HFFc6 (cell line): ENCODE measurements at regions not wholly inside any gene's neighbourhood (a gene's known extent, or its start where the extent isn't known, plus 50 kb on each side); places are given as distances from the start of the nearest gene placed in this dataset.

Experiments
- DNase-seq: peaks from one replicate; pipeline ENCODE4 v3.0.0-alpha.2; 2018
- H3K27ac Mint-ChIP-seq: 2 replicates; pipeline ENCODE4 v1.8.0; 2020; ENCODE audit warnings: mild to moderate bottlenecking, mixed read lengths
- H3K27me3 Mint-ChIP-seq: 2 replicates; pipeline ENCODE4 v1.8.0; 2021; ENCODE audit warnings: mild to moderate bottlenecking, moderate library complexity, mixed read lengths; ENCODE audit not compliant: insufficient read depth
- H3K36me3 Mint-ChIP-seq: 2 replicates; pipeline ENCODE4 v1.8.0; 2021; ENCODE audit warnings: low read depth, mixed read lengths
- H3K4me1 Mint-ChIP-seq: 2 replicates; pipeline ENCODE4 v1.8.0; 2020; ENCODE audit warnings: low read depth, mixed read lengths
- H3K4me3 Mint-ChIP-seq: 2 replicates; pipeline ENCODE4 v1.8.0; 2020; ENCODE audit warnings: mild to moderate bottlenecking, moderate library complexity, mixed read lengths
- H3K9me3 Mint-ChIP-seq: 2 replicates; pipeline ENCODE4 v1.8.0; 2020; ENCODE audit warnings: mild to moderate bottlenecking, mixed read lengths
- TF ChIP-seq, protein P1 (sequence below): fragments of 200-600 bp; sonication (generic); IDR thresholded peaks from 2 replicates; pipeline ENCODE4 v1.5.0; 2021; ENCODE audit warnings: antibody characterized with exemption, mild to moderate bottlenecking

DNA sequence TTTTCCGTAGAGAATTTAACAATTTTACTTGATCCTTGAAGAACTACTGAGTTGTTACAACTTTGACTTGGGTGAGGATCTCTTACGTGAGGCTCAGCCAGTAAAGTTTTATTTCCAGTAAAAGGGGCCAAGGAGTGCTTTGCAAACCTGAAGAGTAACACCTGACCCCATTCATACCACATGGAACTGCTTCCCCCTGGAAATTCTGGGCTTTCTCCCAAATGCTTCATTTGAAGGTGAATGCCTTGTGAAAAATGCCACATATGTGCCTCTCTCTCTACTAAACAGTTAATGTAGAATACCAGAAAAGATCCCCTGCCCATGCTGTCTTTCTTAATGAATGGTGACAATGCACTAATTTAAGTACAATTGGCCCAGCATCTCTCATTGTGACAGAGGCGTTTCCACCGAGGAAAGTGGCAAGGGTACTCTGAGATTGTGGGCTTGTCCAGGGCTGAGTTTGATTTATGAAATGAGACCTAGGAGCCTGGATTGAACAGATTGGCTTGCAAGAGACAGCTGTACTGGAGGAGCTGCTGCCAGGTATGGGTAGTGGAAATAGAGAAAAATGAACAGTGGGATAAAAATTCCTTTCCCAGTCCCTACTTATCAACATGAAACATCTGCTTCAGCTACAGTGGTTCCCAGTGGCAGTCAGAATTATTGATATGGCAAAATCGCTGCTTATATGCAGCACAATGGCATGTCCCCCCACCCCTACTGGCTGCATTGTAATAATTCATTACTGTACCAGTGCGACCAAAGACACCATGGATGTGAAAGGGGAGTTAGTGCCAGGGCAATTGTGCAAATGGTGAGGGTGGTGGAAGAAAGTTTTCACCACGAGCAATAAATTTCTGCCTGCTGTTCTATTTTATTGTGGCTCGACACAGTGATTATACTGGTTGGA is 843.7 kb upstream of the WWC1 start:
- H3K9me3 Mint-ChIP-seq = no peaks in the 10 kb centered on the region
- H3K27me3 Mint-ChIP-seq = peaks cover 1% of the 10 kb centered on the region
- no peak overlapping the region for H3K27ac Mint-ChIP-seq
- no peak for DNase-seq
- no peak overlapping the region for H3K4me3 Mint-ChIP-seq
- no peaks in the 10 kb centered on the region for H3K36me3 Mint-ChIP-seq
- TF ChIP-seq, protein P1, sequence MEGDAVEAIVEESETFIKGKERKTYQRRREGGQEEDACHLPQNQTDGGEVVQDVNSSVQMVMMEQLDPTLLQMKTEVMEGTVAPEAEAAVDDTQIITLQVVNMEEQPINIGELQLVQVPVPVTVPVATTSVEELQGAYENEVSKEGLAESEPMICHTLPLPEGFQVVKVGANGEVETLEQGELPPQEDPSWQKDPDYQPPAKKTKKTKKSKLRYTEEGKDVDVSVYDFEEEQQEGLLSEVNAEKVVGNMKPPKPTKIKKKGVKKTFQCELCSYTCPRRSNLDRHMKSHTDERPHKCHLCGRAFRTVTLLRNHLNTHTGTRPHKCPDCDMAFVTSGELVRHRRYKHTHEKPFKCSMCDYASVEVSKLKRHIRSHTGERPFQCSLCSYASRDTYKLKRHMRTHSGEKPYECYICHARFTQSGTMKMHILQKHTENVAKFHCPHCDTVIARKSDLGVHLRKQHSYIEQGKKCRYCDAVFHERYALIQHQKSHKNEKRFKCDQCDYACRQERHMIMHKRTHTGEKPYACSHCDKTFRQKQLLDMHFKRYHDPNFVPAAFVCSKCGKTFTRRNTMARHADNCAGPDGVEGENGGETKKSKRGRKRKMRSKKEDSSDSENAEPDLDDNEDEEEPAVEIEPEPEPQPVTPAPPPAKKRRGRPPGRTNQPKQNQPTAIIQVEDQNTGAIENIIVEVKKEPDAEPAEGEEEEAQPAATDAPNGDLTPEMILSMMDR = no peak
- peaks cover 7% of the 10 kb centered on the region; the same call in 1 of the 2 replicates for H3K4me1 Mint-ChIP-seq

DNA sequence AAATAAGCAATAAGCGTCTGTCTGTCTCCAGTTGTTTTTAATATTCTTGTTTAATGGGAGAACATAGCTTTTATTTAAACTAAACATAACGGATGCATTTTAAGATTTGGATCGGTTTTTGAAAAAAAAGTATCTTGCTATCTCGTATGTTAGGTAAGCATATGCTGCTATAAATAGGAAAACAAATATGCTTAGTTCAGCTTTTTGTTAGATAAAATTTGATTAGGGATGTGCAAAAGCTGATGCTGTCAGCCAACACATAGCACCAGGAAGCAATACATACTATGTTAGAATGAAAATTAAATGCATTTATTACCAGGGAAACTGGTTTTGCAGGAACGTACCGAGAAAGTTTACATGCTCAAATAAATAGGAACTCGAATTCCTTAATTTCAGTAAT is 843.1 kb upstream of the WWC1 start:
- DNase-seq = no peak
- H3K9me3 Mint-ChIP-seq = no peaks in the 10 kb centered on the region
- TF ChIP-seq, protein P1 = no peak
- no peak overlapping the region for H3K27ac Mint-ChIP-seq
- peaks cover 1% of the 10 kb centered on the region for H3K27me3 Mint-ChIP-seq
- no peak overlapping the region for H3K4me3 Mint-ChIP-seq
- H3K36me3 Mint-ChIP-seq = no peaks in the 10 kb centered on the region
- peaks cover 7% of the 10 kb centered on the region; the same call in 1 of the 2 replicates for H3K4me1 Mint-ChIP-seq

DNA sequence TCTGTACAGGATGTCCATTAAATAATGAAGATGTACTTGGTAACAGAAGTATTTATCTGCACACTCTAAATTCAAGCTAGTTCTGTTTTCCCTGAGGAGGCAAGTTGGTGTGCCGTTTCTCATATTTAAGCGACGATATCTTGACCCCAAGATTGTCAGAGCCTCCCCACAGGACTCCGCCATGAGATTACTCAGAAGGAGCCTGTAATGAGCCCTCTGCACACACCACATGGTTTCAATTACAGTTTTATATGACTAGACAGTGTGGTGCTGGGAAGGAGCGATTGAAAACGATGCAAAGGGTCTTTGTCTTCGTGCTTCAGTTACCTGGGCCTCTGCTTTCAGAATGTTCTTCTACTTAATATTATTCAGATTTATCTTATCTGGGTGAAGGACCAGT is 840.4 kb upstream of the WWC1 start:
- TF ChIP-seq, protein P1 = no peak
- H3K27ac Mint-ChIP-seq = no peak overlapping the region

DNA sequence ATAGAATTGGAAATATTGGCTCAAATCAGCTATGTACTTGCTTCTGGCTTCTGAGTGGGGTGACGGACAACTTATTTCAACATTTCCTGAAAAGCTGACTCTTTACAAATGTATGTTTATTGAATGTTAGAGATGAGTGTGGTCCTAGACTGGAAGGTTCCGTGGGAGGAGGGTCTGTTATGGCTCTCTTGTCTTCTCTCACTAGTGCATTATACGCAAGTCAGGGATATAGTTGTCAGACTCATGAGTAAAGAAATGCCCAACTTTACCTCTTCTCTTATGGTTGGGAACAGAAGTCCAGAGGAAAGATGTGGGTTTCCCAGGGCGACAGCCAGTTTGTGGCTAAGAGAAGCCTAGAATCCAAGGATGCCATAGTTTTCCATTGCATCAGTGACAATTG is 839.3 kb upstream of the WWC1 start:
- Mint-ChIP-seq H3K4me3 (no peak overlapping the region), H3K9me3 (no peaks in the 10 kb centered on the region), H3K27ac (no peak overlapping the region; the same call in 1 of the 2 replicates), H3K36me3 (no peaks in the 10 kb centered on the region), H3K27me3 (peaks cover 1% of the 10 kb centered on the region), H3K4me1 (peaks cover 7% of the 10 kb centered on the region; the same call in 1 of the 2 replicates)
- TF ChIP-seq, protein P1 = no peak
- DNase-seq = no peak

More for the DNA sequence above, 840.4 kb upstream of the WWC1 start:
- Mint-ChIP-seq H3K4me1 (peaks cover 7% of the 10 kb centered on the region; the same call in 1 of the 2 replicates), H3K36me3 (no peaks in the 10 kb centered on the region), H3K4me3 (no peak overlapping the region), H3K9me3 (no peaks in the 10 kb centered on the region), H3K27me3 (peaks cover 1% of the 10 kb centered on the region)
- DNase-seq = no peak

DNA sequence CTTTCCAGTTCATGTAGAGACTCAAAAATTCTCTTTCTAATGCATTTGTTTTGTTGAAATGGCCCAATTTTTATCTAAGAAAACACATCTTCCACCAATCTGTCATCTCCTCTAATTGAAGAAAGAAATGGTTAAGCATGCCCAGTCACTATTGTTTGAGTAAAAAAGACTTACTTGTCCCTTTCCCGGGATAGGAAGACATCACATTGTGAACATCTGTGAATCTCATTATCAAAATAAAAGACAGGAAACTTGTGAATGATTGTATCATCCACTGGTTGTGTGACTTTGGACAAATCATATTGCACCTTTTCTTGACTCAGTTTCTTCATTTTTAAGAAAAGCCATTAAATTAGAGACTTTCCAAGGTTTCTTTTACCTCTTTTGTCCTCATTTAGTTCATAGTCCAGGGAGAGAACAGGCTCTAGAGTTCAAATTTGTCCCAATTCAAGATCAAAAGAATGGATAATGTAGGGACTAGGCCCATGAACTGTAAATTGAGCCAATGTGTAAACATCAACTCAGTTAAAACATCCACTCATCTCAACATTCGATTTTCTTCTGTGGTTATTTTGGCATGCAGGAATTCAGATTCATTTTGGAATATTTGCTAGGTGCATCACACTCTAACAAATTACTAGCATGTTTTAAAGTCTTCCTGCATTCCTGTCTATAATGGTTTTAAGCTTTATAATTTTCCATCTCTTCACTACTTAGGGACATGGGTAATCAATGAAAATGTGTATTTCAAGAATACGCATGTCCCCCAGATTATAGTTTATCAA is 838.0 kb upstream of the WWC1 start:
- no peak for DNase-seq

More for the DNA sequence above, 838.0 kb upstream of the WWC1 start:
- Mint-ChIP-seq H3K4me3 (no peak overlapping the region), H3K27me3 (peaks cover 1% of the 10 kb centered on the region), H3K27ac (no peak overlapping the region), H3K4me1 (peaks cover 7% of the 10 kb centered on the region; the same call in 1 of the 2 replicates), H3K36me3 (no peaks in the 10 kb centered on the region), H3K9me3 (no peaks in the 10 kb centered on the region)
- TF ChIP-seq, protein P1 = no peak
